OCI-LY7 (cell line): ENCODE measurements at regions not wholly inside any gene's neighbourhood (a gene's known extent, or its start where the extent isn't known, plus 50 kb on each side); places are given as distances from the start of the nearest gene placed in this dataset.
"Not testable (repeated sequence)": the region's sequence is repeated elsewhere in the genome, so short reads cannot be mapped to it uniquely, and the experiment has no call there.

ENCODE experiments used
- BruUV-seq: library from RNA; stranded (reverse); fragments of 400-500 nt; replicated peaks from 2 replicates; lab custom pipeline; 2021; lab: Mats Ljungman, UMichigan
- CTCF ChIA-PET: fragments of 300-600 bp; sonication (Branson Sonifier 250); formaldehyde crosslinking; loops from one replicate; lab custom pipeline; 2022; ENCODE audit warnings: antibody characterized with exemption; ENCODE audit not compliant: unreplicated experiment; lab: Charles Lee
- POLR2A ChIA-PET: fragments of 300-600 bp; sonication (Branson Sonifier 250); formaldehyde crosslinking; loops from one replicate; lab custom pipeline; 2022; ENCODE audit warnings: antibody characterized with exemption; lab: Charles Lee
- DNase-seq: peaks from one replicate; pipeline ENCODE4 v3.0.0-alpha.2; 2015; ENCODE audit warnings: low spot score
- H2AFZ ChIP-seq: fragments of 200-600 bp; sonication (generic), shearing (Covaris generic); 2 replicates; pipeline ENCODE4 v1.6.1; 2014; ENCODE audit warnings: mild to moderate bottlenecking, antibody characterized with exemption, low read length, moderate library complexity
- H3K27ac ChIP-seq: fragments of 200-600 bp; sonication (generic); 2 replicates; pipeline ENCODE4 v1.5.1; 2014; ENCODE audit warnings: mixed run types, low read depth, mild to moderate bottlenecking, moderate library complexity, low read length, inconsistent platforms; ENCODE audit not compliant: poor library complexity, severe bottlenecking
- H3K36me3 ChIP-seq: fragments of 200-600 bp; sonication (generic); 2 replicates; pipeline ENCODE4 v1.6.1; 2014; ENCODE audit warnings: mild to moderate bottlenecking, antibody characterized with exemption, low read length, moderate library complexity, mixed read lengths; ENCODE audit not compliant: insufficient read depth
- H3K4me1 ChIP-seq: fragments of 200-600 bp; sonication (generic); 2 replicates; pipeline ENCODE4 v1.5.1; 2014; ENCODE audit warnings: mild to moderate bottlenecking, low read length; ENCODE audit not compliant: insufficient read depth, poor library complexity, severe bottlenecking
- H3K4me2 ChIP-seq: fragments of 200-600 bp; sonication (generic); 2 replicates; pipeline ENCODE4 v1.6.1; 2014; ENCODE audit warnings: mild to moderate bottlenecking, low read length
- H3K4me3 ChIP-seq: fragments of 200-600 bp; sonication (generic); 2 replicates; pipeline ENCODE4 v1.5.1; 2014; ENCODE audit warnings: mild to moderate bottlenecking, low read depth, low read length; ENCODE audit not compliant: poor library complexity, severe bottlenecking
- H3K79me2 ChIP-seq: fragments of 200-600 bp; sonication (generic); 2 replicates; pipeline ENCODE4 v1.6.1; 2016; ENCODE audit warnings: low read depth, mild to moderate bottlenecking, low read length, moderate library complexity, mixed read lengths; ENCODE audit not compliant: insufficient read depth
- H3K9me2 ChIP-seq: fragments of 200-600 bp; sonication (generic); 2 replicates; pipeline ENCODE4 v1.6.1; 2016; ENCODE audit warnings: mild to moderate bottlenecking, low read length, mixed read lengths; ENCODE audit not compliant: insufficient read depth
- H3K9me3 ChIP-seq: fragments of 200-600 bp; sonication (generic); 2 replicates; pipeline ENCODE4 v1.6.1; 2014; ENCODE audit warnings: mild to moderate bottlenecking, mixed run types, low read length, mixed read lengths
- H4K20me1 ChIP-seq: fragments of 200-600 bp; sonication (generic); 2 replicates; pipeline ENCODE4 v1.6.1; 2014; ENCODE audit warnings: mild to moderate bottlenecking, antibody characterized with exemption, low read length, moderate library complexity, mixed read lengths; ENCODE audit not compliant: insufficient read depth
- CTCF ChIP-seq: fragments of 200-600 bp; sonication (generic); conservative IDR thresholded peaks from 2 replicates; pipeline ENCODE4 v1.5.1; 2014; ENCODE audit warnings: mild to moderate bottlenecking, antibody characterized with exemption, low read length, moderate library complexity, mixed read lengths
- EZH2phosphoT487 ChIP-seq: fragments of 200-600 bp; sonication (generic); IDR thresholded peaks from 2 replicates; pipeline ENCODE4 v1.6.1; 2018; ENCODE audit warnings: low read depth, borderline replicate concordance, mild to moderate bottlenecking, mixed run types, antibody characterized with exemption, low read length, moderate library complexity, mixed read lengths
- intact Hi-C: fragments of 100-400 bp; cut with micrococcal nuclease; formaldehyde crosslinking; loops from one replicate; pipeline ENCODE4 v1.10.0; 2022; ENCODE audit not compliant: unreplicated experiment

- Histone ChIP-seq H3K9me3 (no peaks in the 10 kb centered on the region), H3K4me2 (no peak overlapping the region), H3K27ac (no peak overlapping the region), H3K4me1 (no peaks in the 10 kb centered on the region), H3K4me3 (no peak overlapping the region), H2AFZ (no peak overlapping the region), H3K79me2 (no peaks in the 10 kb centered on the region), H4K20me1 (no peaks in the 10 kb centered on the region), H3K36me3 (no peaks in the 10 kb centered on the region), H3K9me2 (no peaks in the 10 kb centered on the region)
- POLR2A ChIA-PET: no interaction called here
- DNase-seq: no peak
- no TSS peak for BruUV-seq
- no peak for TF ChIP-seq CTCF
- intact Hi-C loops: no loop called here
- CTCF ChIA-PET: no interaction called here
Measured at GRCh38 chr2:184155791-184156190, 442.5 kb upstream of the ZNF804A start.

- Histone ChIP-seq H4K20me1 (no peaks in the 10 kb centered on the region), H3K9me2 (no peaks in the 10 kb centered on the region), H3K4me3 (no peak overlapping the region), H3K36me3 (no peaks in the 10 kb centered on the region), H3K27ac (no peak overlapping the region), H2AFZ (no peak overlapping the region), H3K79me2 (no peaks in the 10 kb centered on the region), H3K9me3 (no peaks in the 10 kb centered on the region), H3K4me2 (no peak overlapping the region), H3K4me1 (no peaks in the 10 kb centered on the region)
- intact Hi-C loops: no loop called here
- POLR2A ChIA-PET: no interaction called here
- CTCF ChIA-PET: no interaction called here
- TF ChIP-seq EZH2phosphoT487 (no peak), CTCF (no peak)
- no peak for DNase-seq
- no TSS peak for BruUV-seq
Measured at GRCh38 chr2:184157141-184157540, 441.2 kb upstream of the ZNF804A start.

GRCh38 chr2:184162426-184162825, 435.9 kb upstream of the ZNF804A start:
- ChIA-PET POLR2A (no interaction called here), CTCF (no interaction called here)
- H3K36me3 ChIP-seq: no peaks in the 10 kb centered on the region
- no TSS peak for BruUV-seq
- intact Hi-C loops: no loop called here
- no peak overlapping the region for H2AFZ ChIP-seq
- no peak overlapping the region for H3K27ac ChIP-seq
- H3K79me2 ChIP-seq: no peaks in the 10 kb centered on the region
- no peak for TF ChIP-seq EZH2phosphoT487
- TF ChIP-seq CTCF: 0 out of 2 replicates have a peak, but pooled peaks have one; percentile 12
- no peaks in the 10 kb centered on the region for H4K20me1 ChIP-seq
- H3K9me2 ChIP-seq: no peaks in the 10 kb centered on the region
- no peak overlapping the region for H3K4me3 ChIP-seq
- H3K4me2 ChIP-seq: no peak overlapping the region
- H3K4me1 ChIP-seq: no peaks in the 10 kb centered on the region
- DNase-seq: no peak
- H3K9me3 ChIP-seq: no peaks in the 10 kb centered on the region

- H3K4me1 ChIP-seq, H3K36me3 ChIP-seq, H3K4me2 ChIP-seq, H3K9me2 ChIP-seq, H3K9me3 ChIP-seq, H3K27ac ChIP-seq, intact Hi-C loops, POLR2A ChIA-PET, BruUV-seq, H3K79me2 ChIP-seq, H3K4me3 ChIP-seq, H2AFZ ChIP-seq, DNase-seq, H4K20me1 ChIP-seq, CTCF ChIA-PET: not testable (repeated sequence)
Measured at GRCh38 chr2:184168823-184169222, 429.5 kb upstream of the ZNF804A start.
